ENCODE measurements at regions not wholly inside any gene's neighbourhood (a gene's known extent, or its start where the extent isn't known, plus 50 kb on each side); places are given as distances from the start of the nearest gene placed in this dataset.
A peak's percentile ranks its signal among the peaks of the same experiment; 100 is the strongest.
"Not testable (repeated sequence)": the region's sequence is repeated elsewhere in the genome, so short reads cannot be mapped to it uniquely, and the experiment has no call there.

DNA sequence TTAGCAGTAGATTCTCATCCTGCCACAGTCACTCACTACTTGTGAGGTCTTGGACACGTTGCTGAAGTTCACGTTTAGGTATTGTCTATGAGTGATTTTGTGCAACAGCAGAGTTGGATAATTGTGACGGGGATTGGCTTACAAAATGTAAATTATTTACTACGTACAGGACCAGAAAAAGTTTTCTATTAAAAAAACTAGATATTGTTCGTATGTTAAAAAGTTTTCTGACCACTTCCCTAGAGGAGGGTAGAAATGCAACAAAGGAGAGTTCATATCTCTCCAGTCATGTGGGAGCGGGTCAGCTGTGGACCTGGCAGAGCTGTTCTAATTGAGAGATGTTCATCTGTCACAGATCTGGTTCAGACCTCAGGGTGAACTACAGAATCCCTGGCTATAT lies 976.1 kb upstream of the NUDT12 start:
- DNase-seq, result no peak

DNA sequence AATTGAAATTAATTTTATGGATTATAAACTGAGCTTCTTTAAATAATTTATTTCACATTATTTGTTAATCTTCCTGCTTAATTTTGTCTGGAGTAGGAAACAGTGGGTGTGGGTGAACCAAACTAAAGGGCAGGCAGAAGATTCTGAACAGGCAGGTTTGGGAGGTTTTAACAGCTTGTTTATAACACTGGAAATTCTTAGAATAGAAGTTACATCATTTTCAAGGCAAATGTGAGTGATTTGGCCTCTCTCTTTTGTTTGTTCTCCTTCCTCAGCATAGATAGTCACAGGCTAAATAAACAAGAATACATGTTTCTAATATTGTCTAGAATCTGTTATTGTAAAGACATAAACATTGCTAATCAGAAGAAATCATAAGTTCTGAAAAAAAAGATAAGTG lies 970.9 kb upstream of the NUDT12 start:
- DNase-seq, result no peak

DNA sequence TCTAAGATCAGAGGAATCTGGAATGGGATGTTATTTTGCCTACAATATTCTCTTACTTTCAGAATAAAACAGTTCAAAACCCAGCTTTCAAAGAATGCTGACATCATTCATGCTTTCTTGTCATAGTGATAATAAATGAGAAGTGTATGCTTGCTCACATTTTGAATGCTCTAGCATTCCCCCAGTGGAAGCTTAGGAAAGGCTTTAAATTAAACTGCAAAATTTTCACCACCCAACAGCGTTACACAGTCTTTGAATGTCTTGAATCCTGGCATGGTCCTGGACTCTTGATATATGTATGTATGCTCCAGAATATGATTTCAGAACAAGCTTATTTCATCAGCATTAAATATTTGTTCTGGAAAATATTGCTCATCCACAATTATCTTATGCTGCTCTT lies 964.3 kb upstream of the NUDT12 start:
- no peak for DNase-seq

DNA sequence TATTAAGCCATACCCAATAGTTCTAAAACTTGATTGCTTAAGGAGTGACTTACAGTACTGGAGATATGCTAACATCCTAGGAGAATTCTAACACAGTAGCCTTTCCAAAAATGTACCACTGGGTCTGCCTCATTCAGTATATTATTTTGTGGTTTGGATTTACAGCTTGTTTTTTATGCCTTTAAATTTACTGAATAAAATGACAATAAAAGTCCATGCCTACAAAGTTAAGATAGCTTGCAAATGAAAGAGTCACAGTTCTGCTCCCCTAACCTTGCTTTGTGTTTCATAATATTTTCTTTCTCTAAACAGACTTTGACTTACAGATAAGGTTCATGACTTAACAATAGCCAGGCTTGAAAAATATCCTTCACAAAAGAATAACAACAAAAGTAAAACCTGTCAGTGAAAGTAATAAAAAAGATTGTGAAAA lies 951.1 kb upstream of the NUDT12 start:
- DNase-seq, result no peak

DNA sequence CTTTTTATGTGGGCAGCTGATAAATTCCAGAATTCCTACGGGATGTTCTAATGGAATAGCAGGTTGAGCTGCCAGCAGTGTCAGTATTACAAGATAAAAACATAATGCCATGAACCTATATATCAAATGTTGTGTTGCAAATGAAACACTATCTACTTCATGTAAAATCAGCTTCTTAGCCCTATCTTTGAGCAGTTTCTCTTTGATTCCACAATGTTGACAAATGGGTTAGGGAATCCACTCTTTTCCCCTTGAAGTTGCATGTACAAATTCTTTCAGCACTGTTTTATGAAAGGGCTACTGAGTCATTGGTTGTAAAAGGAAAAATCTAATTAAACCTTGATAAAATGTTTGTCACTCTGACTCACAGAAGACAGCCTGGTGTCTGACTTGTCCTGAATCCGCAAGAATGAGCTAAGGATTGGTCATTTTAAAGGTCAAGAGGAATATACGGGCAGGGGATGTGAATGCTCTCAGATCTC lies 950.6 kb upstream of the NUDT12 start:
- DNase-seq, result peak; percentile 59

DNA sequence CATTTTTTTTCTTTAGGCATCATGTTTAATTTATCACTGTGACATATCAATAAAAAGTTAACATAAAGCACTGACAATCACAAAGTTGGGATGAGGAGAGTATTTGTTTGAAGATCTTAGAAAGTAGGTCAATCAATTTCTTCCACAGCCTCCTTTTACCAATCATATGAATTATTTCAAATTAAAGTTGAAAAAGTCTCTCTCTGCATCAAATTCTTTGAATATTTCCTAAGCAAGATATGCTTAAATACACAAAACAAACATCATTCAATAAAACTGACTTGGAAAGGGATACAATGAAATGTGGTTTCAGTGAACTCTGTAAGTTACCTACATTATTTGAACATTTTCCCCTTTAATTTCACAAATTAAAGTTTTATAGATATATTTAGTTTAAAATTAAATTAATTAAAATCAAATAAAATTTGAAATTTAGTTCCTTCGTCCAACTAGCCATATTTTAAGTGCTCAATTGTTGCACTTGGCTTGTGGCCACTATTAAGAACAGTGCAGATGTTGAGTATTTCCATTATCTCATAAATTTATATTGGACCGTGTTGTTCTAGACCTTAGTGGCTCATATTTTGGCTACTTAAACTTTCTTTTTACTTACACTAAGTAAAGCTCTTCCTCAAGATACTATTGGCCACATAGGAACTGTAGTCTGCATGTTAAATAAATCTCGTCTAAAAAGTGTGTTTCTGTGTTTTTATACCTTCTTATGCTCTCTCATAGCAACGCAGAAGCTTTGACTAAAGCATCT lies 949.7 kb upstream of the NUDT12 start:
- no peak for DNase-seq

DNA sequence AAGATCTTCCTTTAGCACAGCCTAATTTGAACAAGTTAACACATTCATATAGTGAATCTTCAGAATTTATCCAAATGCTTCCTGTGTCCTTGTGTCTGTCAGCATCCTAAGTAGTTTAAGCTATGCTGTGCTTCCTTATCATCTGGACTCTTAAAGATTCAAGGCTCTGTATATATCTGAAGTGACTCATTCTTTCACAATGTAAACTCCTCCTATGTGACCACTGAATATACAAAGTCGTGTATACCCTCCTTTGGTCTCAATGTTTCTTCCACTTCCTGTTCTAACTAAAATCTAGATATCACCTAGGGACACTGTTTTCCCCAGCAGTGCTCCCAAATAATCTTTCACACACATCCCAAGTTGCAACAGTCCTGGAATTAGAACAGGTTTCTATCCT lies 935.7 kb upstream of the NUDT12 start:
- DNase-seq, result peak; percentile 44

DNA sequence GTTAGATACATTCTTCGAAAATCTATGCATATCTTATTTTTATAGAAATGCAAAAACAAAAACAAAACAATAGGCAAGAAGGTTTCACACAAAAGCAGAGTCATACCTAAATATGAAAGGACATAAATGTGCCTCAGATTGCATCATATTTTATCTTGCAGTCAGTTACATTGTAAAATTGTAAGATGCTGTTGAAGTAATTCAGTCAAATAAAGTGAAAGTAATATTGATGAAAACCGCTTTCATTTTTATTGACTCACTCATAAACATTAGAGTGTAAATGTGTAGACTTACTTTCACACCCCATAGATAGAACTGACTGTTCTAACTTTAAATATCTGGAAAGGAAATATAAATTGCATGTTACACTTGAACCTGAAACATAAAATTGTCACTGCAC lies 931.5 kb upstream of the NUDT12 start:
- no peak for DNase-seq

DNA sequence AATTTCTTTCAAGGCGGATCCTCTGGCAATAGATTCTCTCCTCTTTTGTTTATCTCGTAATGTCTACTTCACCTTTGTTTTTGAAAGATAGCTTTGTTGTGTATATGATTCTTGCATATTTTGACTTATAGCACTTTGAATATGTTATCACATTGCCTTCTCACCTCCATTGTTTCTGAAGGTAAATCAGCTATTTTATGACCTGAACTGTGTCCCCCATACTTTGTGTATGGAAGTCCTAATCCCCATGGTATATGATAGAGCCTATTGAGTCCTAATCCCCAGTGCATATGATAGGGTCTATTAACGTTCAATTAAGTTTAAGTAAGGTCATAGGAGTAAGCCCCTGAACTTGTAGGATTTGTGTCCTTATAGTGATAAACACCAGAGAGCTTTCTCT lies 910.2 kb upstream of the NUDT12 start:
- DNase-seq, result no peak

DNA sequence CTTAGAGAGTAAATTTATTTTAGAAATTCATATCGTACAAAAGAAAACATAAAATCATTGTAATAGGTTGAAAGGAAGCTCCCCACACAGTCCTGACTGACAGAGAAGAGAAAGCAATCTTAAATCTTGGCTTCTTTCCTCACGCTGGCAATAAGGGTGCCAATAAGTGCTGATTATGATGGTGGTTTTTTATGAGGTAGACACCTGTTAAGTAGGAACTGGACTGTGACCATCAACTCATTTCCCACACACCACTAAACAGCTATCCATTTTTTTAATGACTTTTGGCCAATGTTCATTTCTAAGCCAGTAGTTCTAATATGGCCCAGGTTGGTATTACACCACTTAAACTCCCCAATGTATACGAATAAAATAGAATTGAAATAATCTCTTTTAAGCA lies 893.5 kb upstream of the NUDT12 start:
- DNase-seq, result no peak

DNA sequence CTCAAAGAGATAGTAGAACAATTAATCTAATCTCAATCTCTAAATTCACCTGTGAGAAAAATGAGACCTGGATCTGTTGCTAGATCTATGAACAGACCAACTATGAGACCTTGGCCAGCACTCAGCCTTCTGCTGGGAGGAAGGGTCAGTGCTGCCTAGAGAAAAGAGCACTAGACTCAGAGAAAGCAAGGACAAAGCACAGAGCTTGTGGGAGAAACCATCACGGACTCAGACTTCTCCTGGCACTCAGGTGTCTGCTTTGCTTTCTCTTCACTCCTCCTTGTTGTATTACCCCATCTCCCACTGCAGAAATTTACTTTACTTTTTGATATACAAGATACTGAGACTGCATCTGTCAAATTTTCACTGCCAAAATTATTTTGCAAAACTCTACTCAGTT lies 890.0 kb upstream of the NUDT12 start:
- DNase-seq, result no peak

DNA sequence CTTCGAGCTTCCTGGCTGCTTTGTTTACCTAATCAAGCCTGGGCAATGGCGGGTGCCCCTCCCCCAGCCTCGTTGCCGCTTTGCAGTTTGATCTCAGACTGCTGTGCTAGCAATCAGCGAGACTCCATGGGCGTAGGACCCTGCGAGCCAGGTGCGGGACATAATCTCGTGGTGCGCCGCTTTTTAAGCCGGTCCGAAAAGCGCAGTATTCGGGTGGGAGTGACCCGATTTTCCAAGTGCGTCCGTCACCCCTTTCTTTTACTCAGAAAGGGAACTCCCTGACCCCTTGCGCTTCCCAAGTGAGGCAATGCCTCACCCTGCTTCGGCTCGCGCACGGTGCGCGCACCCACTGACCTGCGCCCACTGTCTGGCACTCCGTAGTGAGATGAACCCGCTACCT lies 889.3 kb upstream of the NUDT12 start:
- DNase-seq, result not testable (repeated sequence)

DNA sequence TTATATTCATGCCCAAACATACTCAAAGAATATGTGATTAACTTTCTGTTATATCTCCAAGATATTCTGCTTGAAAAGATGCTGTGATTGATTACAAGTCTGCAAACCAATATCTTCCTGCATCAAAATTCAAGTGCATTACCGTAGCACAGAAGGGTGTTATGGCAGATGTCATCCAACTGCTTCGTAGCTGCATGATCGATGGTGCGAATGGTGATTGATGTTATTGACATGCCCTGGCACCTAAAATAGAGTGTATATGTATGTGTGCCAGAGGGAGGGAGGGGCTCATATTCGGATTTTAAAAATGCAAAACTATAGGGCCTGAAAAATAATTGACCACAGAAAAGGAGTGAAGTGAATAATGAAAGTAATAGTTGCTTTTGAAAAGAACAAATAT lies 882.1 kb upstream of the NUDT12 start:
- no peak for DNase-seq

DNA sequence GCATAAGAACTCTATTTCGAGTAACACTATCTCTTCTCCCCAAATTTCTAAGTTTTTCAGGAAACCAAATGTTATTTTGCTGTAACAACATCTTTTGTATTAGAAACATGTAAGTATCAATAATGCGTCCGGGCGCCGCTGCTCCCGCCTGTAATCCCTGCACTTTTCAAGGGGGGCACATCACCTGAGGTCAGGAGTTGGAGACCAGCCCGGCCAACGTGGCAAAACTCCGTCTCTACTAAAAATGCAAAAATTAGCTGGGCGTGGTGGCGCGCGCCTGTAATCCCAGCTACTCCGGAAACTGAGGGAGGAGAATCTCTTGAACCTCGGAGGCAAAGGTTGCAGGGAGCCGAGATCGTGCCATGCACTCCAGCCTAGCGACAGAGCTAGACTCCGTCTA lies 881.1 kb upstream of the NUDT12 start:
- no peak for DNase-seq

DNA sequence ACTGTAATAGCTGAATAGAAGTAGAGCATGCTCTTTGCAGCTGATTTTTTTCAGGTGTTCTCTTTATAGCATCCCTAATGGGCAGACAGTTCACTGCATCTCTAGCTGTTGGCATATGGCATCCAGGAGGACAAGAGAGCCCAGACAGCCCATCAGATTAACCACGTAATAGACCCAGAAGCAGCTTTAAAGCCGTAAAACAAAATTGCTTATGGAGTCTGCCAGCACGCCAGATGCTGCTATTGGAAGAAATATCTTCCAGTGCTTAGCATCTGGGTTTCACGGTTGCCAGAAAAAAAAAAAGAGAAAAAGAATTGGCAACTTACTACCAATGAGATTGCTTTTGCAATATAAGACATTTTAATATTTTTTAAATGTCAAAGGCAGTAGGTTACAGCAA lies 869.4 kb upstream of the NUDT12 start:
- DNase-seq, result peak; percentile 49

DNA sequence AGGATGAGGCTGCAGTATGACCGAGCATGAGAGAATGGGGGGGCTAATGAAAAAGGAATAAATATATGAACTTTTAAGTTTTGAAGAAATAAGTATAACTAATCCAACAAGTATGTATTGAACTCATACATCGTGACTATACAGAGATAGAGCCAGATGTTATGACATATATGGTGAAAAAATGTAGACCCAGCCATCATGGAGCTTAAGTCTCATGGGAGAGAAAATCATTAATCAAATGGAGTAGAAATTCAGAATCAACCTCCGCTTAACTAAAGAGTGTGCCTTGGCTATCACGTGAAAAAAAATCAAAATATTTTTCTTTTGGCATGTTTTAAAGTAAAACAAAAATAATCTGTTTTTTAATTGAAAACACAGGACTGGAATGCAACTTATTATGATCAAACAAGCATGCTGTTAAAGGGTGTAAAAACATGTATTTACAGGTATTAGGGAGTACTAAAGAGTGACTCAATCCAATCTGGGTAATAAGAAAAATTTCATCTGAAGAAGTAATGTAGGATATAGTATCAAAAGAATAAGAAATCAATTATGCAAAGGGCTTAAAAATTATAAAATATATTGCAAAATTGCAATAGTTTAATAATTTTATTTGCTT lies 868.5 kb upstream of the NUDT12 start:
- DNase-seq, result peak; percentile 84

DNA sequence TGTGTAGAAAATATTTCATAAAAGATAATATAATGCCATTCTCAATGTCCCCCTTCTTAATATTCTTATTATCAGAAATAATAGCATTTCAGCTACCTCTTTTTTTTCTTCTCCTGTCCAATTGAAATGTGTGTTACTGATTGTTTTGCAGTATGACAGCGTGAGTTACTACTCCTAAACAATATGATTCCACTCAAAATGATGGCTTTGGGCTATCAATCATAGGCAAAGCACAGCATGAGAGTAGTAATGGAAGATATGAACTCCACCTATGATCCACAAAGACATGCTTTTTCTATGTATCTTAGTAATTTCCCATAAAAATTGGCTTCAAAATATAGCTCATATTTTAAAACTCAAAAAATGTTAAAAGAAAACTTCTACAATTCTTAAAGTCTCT lies 867.3 kb upstream of the NUDT12 start:
- DNase-seq, result no peak

DNA sequence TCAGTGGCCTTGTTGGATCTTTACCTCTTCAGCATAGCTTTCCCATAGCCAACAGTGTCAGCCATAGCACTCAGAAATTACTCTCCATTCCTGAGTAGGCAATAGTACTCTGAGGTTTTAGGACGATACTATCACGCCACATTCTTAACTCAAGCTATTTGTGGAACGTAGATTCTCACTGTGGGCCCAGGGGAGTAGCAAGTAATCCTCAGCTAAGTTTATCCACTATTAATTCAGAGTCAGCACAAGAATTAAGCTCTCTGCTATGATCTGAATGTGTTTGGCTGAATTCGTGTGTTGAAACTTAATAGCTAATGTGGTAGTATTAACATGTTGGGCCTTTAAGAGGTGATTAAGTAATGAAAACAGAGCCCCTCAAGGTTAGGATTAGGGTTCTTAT lies 858.8 kb upstream of the NUDT12 start:
- no peak for DNase-seq

DNA sequence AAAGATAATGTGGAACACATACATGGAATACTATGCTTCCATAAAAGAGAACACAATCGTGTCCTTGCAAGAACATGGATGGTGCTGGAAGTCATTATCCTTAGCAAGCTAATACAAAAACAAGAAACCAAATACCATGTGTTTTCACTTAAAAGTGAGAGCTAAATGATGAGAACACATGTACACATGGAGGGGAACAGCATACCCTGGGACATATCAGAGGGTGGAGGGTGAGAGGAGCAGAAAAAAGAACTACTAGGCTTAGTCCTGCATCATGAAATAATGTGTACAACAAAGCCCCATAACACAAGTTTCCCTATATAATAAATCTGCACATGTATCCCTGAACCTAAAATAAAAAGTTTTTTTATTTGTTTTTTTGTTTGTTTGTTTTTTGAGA lies 855.5 kb upstream of the NUDT12 start:
- no peak for DNase-seq

DNA sequence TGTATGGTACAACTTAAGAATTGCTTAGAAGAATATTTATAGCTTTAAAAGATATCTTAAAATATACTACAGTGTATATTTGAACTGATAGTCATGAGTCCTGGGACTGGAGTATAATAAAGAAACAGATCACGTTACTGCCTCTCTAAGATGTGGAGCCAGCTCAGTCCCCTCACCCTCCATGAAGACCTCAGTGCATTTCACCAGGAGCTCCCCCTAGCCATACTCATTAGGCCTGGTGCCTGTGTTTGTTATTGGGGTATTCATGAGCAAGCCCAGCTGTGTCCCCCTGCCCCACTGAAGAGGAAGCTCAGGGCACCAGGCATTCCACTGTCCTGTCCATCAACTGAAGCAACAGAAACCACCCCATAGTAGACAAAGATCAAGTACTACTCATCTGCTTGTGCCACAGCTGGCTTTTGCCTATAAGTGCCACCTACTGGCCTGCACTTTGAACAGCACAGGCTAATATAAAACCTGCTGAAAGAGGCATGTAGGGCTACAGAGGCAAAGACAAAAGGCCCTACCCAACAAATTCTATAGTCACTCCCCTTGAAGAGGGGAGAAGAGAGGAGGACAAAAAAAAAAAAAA lies 850.2 kb upstream of the NUDT12 start:
- DNase-seq, result peak; percentile 22

DNA sequence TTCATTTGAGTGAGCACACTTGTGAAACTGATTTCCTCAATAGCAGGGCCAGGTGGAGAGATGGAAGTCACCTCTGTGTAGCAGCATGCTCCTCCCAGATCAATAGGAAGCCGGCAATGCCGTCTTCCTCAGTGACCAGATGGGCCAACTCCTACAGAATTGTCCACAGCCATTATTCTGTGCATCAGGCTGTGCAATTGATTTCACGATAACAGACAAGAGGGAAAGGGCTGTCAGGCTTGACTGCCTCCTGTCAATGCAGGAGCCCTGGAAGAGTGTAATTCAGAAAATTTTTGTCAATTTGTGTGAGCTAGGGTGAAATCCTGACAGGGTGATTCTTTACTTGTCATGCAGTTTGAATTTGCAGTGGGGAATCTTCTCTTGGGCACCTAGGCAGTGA lies 838.4 kb upstream of the NUDT12 start:
- no peak for DNase-seq

DNA sequence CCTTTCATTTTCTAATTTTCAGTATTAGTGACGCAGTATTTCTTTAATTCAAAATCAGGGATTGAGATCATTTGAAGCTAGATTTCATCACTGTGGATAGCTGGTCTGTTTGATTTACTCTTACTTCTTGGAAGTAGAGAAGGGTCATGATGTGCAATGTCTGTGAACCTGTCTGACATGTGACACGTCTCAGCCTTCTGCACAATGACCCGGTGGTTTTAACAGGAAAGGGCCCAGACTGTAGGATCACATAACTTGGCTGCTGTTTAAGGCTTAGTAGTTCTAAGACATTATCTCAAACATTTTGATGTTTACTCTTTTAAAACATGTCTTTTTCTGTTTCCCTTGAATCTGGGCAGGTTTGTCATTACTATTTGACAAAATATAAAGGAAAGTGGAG lies 823.3 kb upstream of the NUDT12 start:
- DNase-seq, result no peak

DNA sequence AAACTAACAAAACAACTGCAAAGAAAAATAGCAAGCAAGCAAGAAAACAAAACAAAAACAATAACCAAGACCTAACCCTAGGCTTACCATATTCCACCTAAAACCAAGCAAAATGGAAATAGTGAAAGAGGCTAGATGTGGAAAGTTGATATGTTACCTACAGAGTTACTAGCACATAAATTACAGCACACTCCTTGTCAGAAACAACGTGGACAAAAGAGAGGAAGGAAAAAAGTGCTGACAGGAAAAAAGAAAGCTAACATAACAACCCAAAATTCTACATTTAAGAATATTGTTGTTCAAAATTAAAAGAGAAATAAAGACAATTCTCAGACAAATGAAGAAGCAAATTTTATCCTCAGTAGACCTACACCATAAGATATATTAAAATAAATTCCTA lies 812.8 kb upstream of the NUDT12 start:
- DNase-seq, result no peak

DNA sequence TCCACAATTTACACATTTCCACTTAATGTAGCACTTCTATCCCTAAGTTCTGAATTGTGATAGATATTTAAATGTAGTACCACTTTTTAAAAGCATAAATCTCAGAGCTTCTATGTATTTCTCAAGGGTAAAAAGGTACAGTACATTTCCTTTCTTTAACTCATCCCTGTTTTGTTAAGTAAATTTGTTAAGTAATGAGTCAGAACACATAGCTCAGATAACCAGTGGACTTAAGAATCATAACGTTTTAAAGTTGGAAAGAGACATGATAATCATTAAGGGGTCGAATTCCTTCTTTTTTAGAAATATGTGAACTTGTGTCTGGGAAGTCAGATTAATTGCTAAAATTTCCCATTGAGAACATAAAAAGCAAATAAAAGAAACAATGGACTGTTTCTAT lies 810.2 kb upstream of the NUDT12 start:
- no peak for DNase-seq

All from fibroblast of skin of abdomen (primary cell).